WERI-Rb-1 (cell line): ENCODE measurements at regions not wholly inside any gene's neighbourhood (a gene's known extent, or its start where the extent isn't known, plus 50 kb on each side); places are given as distances from the start of the nearest gene placed in this dataset.

Experiments
- DNase-seq: peaks from one replicate; pipeline ENCODE4 v3.0.0-alpha.2; 2020
- H3K27ac ChIP-seq: fragments of 250-450 bp; sonication (Bioruptor Pico); 2 replicates; pipeline ENCODE4 v1.5.1; 2020; ENCODE audit warnings: mild to moderate bottlenecking, moderate library complexity
- H3K27me3 ChIP-seq: fragments of 250-450 bp; sonication (Bioruptor Pico); 2 replicates; pipeline ENCODE4 v1.5.1; 2021; ENCODE audit warnings: mild to moderate bottlenecking, low read depth, moderate library complexity; ENCODE audit not compliant: insufficient read depth, severe bottlenecking
- H3K36me3 ChIP-seq: fragments of 250-450 bp; sonication (Bioruptor Pico); 2 replicates; pipeline ENCODE4 v1.5.1; 2020; ENCODE audit warnings: mild to moderate bottlenecking, moderate library complexity
- H3K4me3 ChIP-seq: 2 replicates; pipeline ENCODE4 v1.5.1; 2011; ENCODE audit warnings: low read depth, mild to moderate bottlenecking, control low read depth, low read length
- H3K9me3 ChIP-seq: fragments of 250-450 bp; sonication (Bioruptor Pico); 2 replicates; pipeline ENCODE4 v1.5.1; 2021; ENCODE audit warnings: mild to moderate bottlenecking, moderate library complexity; ENCODE audit not compliant: severe bottlenecking
- CTCF ChIP-seq: IDR thresholded peaks from 2 replicates; pipeline ENCODE4 v1.5.1; 2011; ENCODE audit warnings: low read depth, mild to moderate bottlenecking, control low read depth, inconsistent platforms, low read length

GRCh38 chr15:97836003-97836402 is 124.5 kb upstream of the ARRDC4 start:
- no peak overlapping the region for H3K27ac ChIP-seq
- peaks cover 32% of the 10 kb centered on the region for H3K27me3 ChIP-seq
- no peaks in the 10 kb centered on the region for H3K9me3 ChIP-seq
- no peak for DNase-seq
- no peak for TF ChIP-seq CTCF
- H3K36me3 ChIP-seq, result no peaks in the 10 kb centered on the region
- no peak overlapping the region for H3K4me3 ChIP-seq

GRCh38 chr15:97837896-97838295 is 122.6 kb upstream of the ARRDC4 start:
- DNase-seq, result no peak
- TF ChIP-seq CTCF, result no peak
- no peak overlapping the region for H3K4me3 ChIP-seq
- no peaks in the 10 kb centered on the region for H3K36me3 ChIP-seq
- peaks cover 32% of the 10 kb centered on the region for H3K27me3 ChIP-seq
- no peaks in the 10 kb centered on the region for H3K9me3 ChIP-seq
- H3K27ac ChIP-seq, result no peak overlapping the region

- DNase-seq, result no peak
- H3K27ac ChIP-seq, result no peak overlapping the region
- no peaks in the 10 kb centered on the region for H3K9me3 ChIP-seq
- H3K36me3 ChIP-seq, result no peaks in the 10 kb centered on the region
- no peak overlapping the region for H3K4me3 ChIP-seq
- peaks cover 32% of the 10 kb centered on the region for H3K27me3 ChIP-seq
- TF ChIP-seq CTCF, result no peak
Measured at GRCh38 chr15:97838606-97839210, 121.8 kb upstream of the ARRDC4 start.

- no peaks in the 10 kb centered on the region for H3K9me3 ChIP-seq
- H3K4me3 ChIP-seq, result no peak overlapping the region
- peaks cover 35% of the 10 kb centered on the region for H3K27me3 ChIP-seq
- DNase-seq, result no peak
- no peak for TF ChIP-seq CTCF
- no peaks in the 10 kb centered on the region for H3K36me3 ChIP-seq
- no peak overlapping the region for H3K27ac ChIP-seq
Measured at GRCh38 chr15:97840501-97840900, 120.0 kb upstream of the ARRDC4 start.

GRCh38 chr15:97841558-97841957 is 118.9 kb upstream of the ARRDC4 start:
- TF ChIP-seq CTCF, result no peak
- Histone ChIP-seq H3K9me3 (no peaks in the 10 kb centered on the region), H3K4me3 (no peak overlapping the region), H3K27ac (no peak overlapping the region), H3K27me3 (peaks cover 41% of the 10 kb centered on the region), H3K36me3 (no peaks in the 10 kb centered on the region)
- no peak for DNase-seq

GRCh38 chr15:97849183-97849582 is 111.3 kb upstream of the ARRDC4 start:
- no peak for DNase-seq
- no peak overlapping the region for H3K27ac ChIP-seq
- no peaks in the 10 kb centered on the region for H3K9me3 ChIP-seq
- H3K27me3 ChIP-seq, result peaks cover 16% of the 10 kb centered on the region
- H3K36me3 ChIP-seq, result no peaks in the 10 kb centered on the region
- TF ChIP-seq CTCF, result peak; percentile 27; the same call in 1 of the 2 replicates
- no peak overlapping the region for H3K4me3 ChIP-seq
